ENCODE measurements at regions not wholly inside any gene's neighbourhood (a gene's known extent, or its start where the extent isn't known, plus 50 kb on each side); places are given as distances from the start of the nearest gene placed in this dataset.
"Not testable (repeated sequence)": the region's sequence is repeated elsewhere in the genome, so short reads cannot be mapped to it uniquely, and the experiment has no call there.

- Histone ChIP-seq H3K4me3 (no peak overlapping the region), H3K36me3 (no peaks in the 10 kb centered on the region), H3K9me3 (no peaks in the 10 kb centered on the region), H3K4me1 (no peaks in the 10 kb centered on the region), H3K27ac (no peak overlapping the region), H3K27me3 (no peaks in the 10 kb centered on the region)
- intact Hi-C loops (cut with DNase I): no loop called here
- TF ChIP-seq CTCF (IDR thresholded peaks at IDR 0.05) (no peak), POLR2A (IDR thresholded peaks at IDR 0.05) (no peak), POLR2AphosphoS5 (IDR thresholded peaks at IDR 0.05; ENCODE audit: insufficient read depth in 1 of 2, low read depth in 1 of 2) (no peak)
- DNase-seq (ENCODE audit: extremely low spot score in 2 of 2): no peak
These were observed 245.2 kb downstream of the PLOD2 start for GRCh38 chr3:145915787-145916186.

GRCh38 chr3:145927736-145928135 lies 233.2 kb downstream of the PLOD2 start:
- DNase-seq (ENCODE audit: extremely low spot score in 2 of 2); H3K4me3 ChIP-seq; intact Hi-C loops (cut with DNase I); H3K4me1 ChIP-seq; H3K36me3 ChIP-seq; H3K27ac ChIP-seq; H3K27me3 ChIP-seq; H3K9me3 ChIP-seq: not testable (repeated sequence)

DNA sequence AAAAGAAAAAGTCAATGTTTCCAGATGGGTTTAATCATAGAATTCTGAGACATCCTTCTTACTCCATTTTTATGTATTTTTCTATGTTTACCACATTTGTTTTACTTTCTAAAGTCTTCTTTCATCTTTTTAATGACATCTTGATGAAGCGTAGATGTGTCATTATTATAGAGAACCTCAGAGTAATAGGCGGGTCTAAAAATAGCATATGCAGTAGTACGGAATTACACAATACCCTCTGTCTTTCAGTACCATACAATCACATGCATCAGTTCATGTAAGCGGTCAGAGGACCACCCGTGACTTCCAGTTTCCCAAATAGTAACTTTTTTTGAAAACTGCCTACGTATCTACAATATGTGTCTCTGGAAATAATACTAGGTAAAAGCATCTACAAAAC lies 224.0 kb downstream of the PLOD2 start:
- Histone ChIP-seq H3K4me1 (no peaks in the 10 kb centered on the region), H3K9me3 (no peaks in the 10 kb centered on the region), H3K4me3 (no peak overlapping the region), H3K36me3 (no peaks in the 10 kb centered on the region), H3K27ac (no peak overlapping the region), H3K27me3 (no peaks in the 10 kb centered on the region)
- no peak for TF ChIP-seq CTCF (IDR thresholded peaks at IDR 0.05)
- no peak for TF ChIP-seq POLR2AphosphoS5 (IDR thresholded peaks at IDR 0.05; ENCODE audit: insufficient read depth in 1 of 2, low read depth in 1 of 2)
- TF ChIP-seq POLR2A (IDR thresholded peaks at IDR 0.05): no peak
- intact Hi-C loops (cut with DNase I): no loop called here
- DNase-seq (ENCODE audit: extremely low spot score in 2 of 2): no peak

- H3K36me3 ChIP-seq: no peaks in the 10 kb centered on the region
- H3K27ac ChIP-seq: no peak overlapping the region
- no peaks in the 10 kb centered on the region for H3K27me3 ChIP-seq
- H3K4me1 ChIP-seq: no peaks in the 10 kb centered on the region
- no peaks in the 10 kb centered on the region for H3K9me3 ChIP-seq
- intact Hi-C loops (cut with DNase I): no loop called here
- DNase-seq (ENCODE audit: extremely low spot score in 2 of 2): no peak
- TF ChIP-seq POLR2A (IDR thresholded peaks at IDR 0.05) (no peak), CTCF (IDR thresholded peaks at IDR 0.05) (no peak), POLR2AphosphoS5 (IDR thresholded peaks at IDR 0.05; ENCODE audit: insufficient read depth in 1 of 2, low read depth in 1 of 2) (no peak)
- H3K4me3 ChIP-seq: no peak overlapping the region
These were observed 221.6 kb downstream of the PLOD2 start for GRCh38 chr3:145939431-145939830.

DNA sequence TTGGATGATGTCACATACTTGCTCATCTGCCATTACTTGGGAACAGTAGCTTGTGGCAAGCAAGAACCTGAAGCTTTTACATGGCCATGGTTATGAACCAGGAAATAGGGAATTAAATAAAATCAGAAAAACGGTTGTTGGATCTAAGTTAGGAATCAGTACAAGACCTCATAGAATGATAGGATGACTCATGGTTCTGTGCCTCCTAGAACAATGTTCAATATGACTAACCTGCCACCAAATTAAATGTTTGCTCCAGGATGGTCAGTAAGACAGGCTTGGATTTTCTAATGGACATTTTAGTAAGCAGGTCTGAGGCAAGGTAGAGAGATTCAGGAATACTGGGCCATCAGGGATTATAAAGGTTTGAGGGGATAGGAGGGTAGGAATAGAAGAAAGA lies 218.9 kb downstream of the PLOD2 start:
- H3K4me3 ChIP-seq: no peak overlapping the region
- no peaks in the 10 kb centered on the region for H3K36me3 ChIP-seq
- intact Hi-C loops (cut with DNase I): no loop called here
- H3K9me3 ChIP-seq: no peaks in the 10 kb centered on the region
- H3K27ac ChIP-seq: no peak overlapping the region
- TF ChIP-seq POLR2A (IDR thresholded peaks at IDR 0.05) (no peak), CTCF (IDR thresholded peaks at IDR 0.05) (no peak), POLR2AphosphoS5 (IDR thresholded peaks at IDR 0.05; ENCODE audit: insufficient read depth in 1 of 2, low read depth in 1 of 2) (no peak)
- no peaks in the 10 kb centered on the region for H3K4me1 ChIP-seq
- no peak for DNase-seq (ENCODE audit: extremely low spot score in 2 of 2)
- no peaks in the 10 kb centered on the region for H3K27me3 ChIP-seq

- no peak overlapping the region for H3K27ac ChIP-seq
- H3K4me1 ChIP-seq: no peaks in the 10 kb centered on the region
- no peaks in the 10 kb centered on the region for H3K27me3 ChIP-seq
- no peaks in the 10 kb centered on the region for H3K9me3 ChIP-seq
- no peak for DNase-seq (ENCODE audit: extremely low spot score in 2 of 2)
- TF ChIP-seq POLR2AphosphoS5 (IDR thresholded peaks at IDR 0.05; ENCODE audit: insufficient read depth in 1 of 2, low read depth in 1 of 2): no peak
- no peak for TF ChIP-seq CTCF (IDR thresholded peaks at IDR 0.05)
- TF ChIP-seq POLR2A (IDR thresholded peaks at IDR 0.05): no peak
- H3K4me3 ChIP-seq: no peak overlapping the region
- intact Hi-C loops (cut with DNase I): no loop called here
- H3K36me3 ChIP-seq: no peaks in the 10 kb centered on the region
These were observed 217.0 kb downstream of the PLOD2 start for GRCh38 chr3:145943952-145944351.
